ENCODE measurements at regions not wholly inside any gene's neighbourhood (a gene's known extent, or its start where the extent isn't known, plus 50 kb on each side); places are given as distances from the start of the nearest gene placed in this dataset.

DNA sequence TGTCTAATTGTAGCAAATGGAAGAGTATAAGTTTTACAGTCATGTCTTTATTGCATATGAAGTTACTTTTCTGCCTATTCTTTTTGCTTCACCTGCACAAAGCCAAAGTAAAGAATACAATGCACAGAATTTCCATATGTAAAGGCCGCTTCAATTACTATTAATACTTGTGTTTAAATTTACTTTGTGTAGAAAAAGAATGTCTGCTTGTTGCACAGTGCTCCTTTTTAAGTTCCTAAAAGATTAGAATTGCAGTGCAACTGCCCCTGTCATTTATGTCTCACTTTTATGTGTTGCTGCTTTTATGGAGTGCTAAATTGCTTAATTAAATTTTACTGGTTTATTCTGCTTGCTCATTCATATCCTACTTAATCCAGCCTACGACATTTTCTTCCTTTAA lies 830.5 kb downstream of the PDHA2 start:
- TF ChIP-seq, protein P1, sequence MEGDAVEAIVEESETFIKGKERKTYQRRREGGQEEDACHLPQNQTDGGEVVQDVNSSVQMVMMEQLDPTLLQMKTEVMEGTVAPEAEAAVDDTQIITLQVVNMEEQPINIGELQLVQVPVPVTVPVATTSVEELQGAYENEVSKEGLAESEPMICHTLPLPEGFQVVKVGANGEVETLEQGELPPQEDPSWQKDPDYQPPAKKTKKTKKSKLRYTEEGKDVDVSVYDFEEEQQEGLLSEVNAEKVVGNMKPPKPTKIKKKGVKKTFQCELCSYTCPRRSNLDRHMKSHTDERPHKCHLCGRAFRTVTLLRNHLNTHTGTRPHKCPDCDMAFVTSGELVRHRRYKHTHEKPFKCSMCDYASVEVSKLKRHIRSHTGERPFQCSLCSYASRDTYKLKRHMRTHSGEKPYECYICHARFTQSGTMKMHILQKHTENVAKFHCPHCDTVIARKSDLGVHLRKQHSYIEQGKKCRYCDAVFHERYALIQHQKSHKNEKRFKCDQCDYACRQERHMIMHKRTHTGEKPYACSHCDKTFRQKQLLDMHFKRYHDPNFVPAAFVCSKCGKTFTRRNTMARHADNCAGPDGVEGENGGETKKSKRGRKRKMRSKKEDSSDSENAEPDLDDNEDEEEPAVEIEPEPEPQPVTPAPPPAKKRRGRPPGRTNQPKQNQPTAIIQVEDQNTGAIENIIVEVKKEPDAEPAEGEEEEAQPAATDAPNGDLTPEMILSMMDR (IDR thresholded peaks at IDR 0.05 in 2 of 3, conservative IDR thresholded peaks at IDR 0.05 in 1 of 3; ENCODE audit: control insufficient read depth in 2 of 3, extremely low read depth in 1 of 3, insufficient read depth in 1 of 3, low read depth in 3 of 3, low read length in 3 of 3), result no peak
- TF ChIP-seq POLR2AphosphoS5 (IDR thresholded peaks at IDR 0.05; ENCODE audit: low read length) (no peak), SREBF2 (IDR thresholded peaks at IDR 0.05; ENCODE audit: low read length) (no peak)
- TF ChIP-seq, protein P2, sequence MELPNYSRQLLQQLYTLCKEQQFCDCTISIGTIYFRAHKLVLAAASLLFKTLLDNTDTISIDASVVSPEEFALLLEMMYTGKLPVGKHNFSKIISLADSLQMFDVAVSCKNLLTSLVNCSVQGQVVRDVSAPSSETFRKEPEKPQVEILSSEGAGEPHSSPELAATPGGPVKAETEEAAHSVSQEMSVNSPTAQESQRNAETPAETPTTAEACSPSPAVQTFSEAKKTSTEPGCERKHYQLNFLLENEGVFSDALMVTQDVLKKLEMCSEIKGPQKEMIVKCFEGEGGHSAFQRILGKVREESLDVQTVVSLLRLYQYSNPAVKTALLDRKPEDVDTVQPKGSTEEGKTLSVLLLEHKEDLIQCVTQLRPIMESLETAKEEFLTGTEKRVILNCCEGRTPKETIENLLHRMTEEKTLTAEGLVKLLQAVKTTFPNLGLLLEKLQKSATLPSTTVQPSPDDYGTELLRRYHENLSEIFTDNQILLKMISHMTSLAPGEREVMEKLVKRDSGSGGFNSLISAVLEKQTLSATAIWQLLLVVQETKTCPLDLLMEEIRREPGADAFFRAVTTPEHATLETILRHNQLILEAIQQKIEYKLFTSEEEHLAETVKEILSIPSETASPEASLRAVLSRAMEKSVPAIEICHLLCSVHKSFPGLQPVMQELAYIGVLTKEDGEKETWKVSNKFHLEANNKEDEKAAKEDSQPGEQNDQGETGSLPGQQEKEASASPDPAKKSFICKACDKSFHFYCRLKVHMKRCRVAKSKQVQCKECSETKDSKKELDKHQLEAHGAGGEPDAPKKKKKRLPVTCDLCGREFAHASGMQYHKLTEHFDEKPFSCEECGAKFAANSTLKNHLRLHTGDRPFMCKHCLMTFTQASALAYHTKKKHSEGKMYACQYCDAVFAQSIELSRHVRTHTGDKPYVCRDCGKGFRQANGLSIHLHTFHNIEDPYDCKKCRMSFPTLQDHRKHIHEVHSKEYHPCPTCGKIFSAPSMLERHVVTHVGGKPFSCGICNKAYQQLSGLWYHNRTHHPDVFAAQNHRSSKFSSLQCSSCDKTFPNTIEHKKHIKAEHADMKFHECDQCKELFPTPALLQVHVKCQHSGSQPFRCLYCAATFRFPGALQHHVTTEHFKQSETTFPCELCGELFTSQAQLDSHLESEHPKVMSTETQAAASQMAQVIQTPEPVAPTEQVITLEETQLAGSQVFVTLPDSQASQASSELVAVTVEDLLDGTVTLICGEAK (IDR thresholded peaks at IDR 0.05; ENCODE audit: borderline replicate concordance), result no peak

Data from GM12878 (cell line).